Right atrium auricular region (tissue), 2 donors: ENCODE measurements at regions not wholly inside any gene's neighbourhood (a gene's known extent, or its start where the extent isn't known, plus 50 kb on each side); places are given as distances from the start of the nearest gene placed in this dataset.

ENCODE experiments used
- DNase-seq: peaks from one replicate; pipeline ENCODE4 v3.0.0-alpha.2; 2019; ENCODE audit warnings: low spot score
- H3K27ac ChIP-seq, 2 donors: fragments of 200-600 bp; sonication (generic); 1 replicate in 1 of 2; 2 replicates in 1 of 2; pipeline ENCODE4 v1.5.1; 2016 to 2019
- H3K27me3 ChIP-seq, 2 donors: fragments of 200-600 bp; sonication (generic); one replicate each; pipeline versions ENCODE4 v1.5.1 to v1.6.0; 2017 to 2019
- H3K36me3 ChIP-seq: fragments of 200-600 bp; sonication (generic); one replicate; pipeline ENCODE4 v1.5.1; 2016
- H3K4me1 ChIP-seq, 2 donors: fragments of 200-600 bp; sonication (generic); one replicate each; pipeline versions ENCODE4 v1.5.1 to v1.6.0; 2017 to 2019
- H3K4me3 ChIP-seq, 2 donors: fragments of 200-600 bp; sonication (generic); 1 replicate in 1 of 2; 2 replicates in 1 of 2; pipeline ENCODE4 v1.5.1; 2017 to 2019; ENCODE audit warnings: mild to moderate bottlenecking in 1 of 2, moderate library complexity in 1 of 2
- H3K9me3 ChIP-seq, 2 donors: fragments of 200-600 bp; sonication (generic); one replicate each; pipeline ENCODE4 v1.5.1; 2019
- TF ChIP-seq, protein P1 (sequence below), 2 donors: fragments of 200-600 bp; sonication (generic); IDR thresholded peaks; one replicate each; pipeline ENCODE4 v1.5.1; 2019; ENCODE audit warnings: antibody characterized with exemption in 2 of 2

DNA sequence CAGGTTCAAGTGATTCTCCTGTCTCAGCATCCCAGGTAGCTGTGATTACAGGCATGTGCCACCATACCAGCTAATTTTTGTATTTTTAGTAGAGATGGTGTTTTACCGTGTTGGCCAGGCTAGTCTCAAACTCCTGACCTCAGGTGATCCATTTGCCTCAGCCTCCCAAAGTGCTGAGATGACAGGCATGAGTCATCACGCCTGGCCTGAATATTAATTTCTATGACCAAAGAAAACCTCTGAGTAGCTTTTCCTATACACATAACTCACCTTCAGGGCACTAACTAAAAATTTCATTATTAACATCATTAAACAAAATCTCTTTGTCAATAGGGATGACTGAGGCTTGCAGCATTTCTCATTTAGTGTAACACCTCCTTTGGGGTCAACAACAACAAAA, 259.6 kb upstream of the KRR1 start:
- no peak overlapping the region for H3K27ac ChIP-seq
- no peak for DNase-seq
- H3K4me3 ChIP-seq, result no peak overlapping the region
- H3K27me3 ChIP-seq, result no peaks in the 10 kb centered on the region
- H3K9me3 ChIP-seq, result no peaks in the 10 kb centered on the region
- H3K4me1 ChIP-seq, result no peaks in the 10 kb centered on the region
- TF ChIP-seq, protein P1, sequence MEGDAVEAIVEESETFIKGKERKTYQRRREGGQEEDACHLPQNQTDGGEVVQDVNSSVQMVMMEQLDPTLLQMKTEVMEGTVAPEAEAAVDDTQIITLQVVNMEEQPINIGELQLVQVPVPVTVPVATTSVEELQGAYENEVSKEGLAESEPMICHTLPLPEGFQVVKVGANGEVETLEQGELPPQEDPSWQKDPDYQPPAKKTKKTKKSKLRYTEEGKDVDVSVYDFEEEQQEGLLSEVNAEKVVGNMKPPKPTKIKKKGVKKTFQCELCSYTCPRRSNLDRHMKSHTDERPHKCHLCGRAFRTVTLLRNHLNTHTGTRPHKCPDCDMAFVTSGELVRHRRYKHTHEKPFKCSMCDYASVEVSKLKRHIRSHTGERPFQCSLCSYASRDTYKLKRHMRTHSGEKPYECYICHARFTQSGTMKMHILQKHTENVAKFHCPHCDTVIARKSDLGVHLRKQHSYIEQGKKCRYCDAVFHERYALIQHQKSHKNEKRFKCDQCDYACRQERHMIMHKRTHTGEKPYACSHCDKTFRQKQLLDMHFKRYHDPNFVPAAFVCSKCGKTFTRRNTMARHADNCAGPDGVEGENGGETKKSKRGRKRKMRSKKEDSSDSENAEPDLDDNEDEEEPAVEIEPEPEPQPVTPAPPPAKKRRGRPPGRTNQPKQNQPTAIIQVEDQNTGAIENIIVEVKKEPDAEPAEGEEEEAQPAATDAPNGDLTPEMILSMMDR (IDR thresholded peaks at IDR 0.05), result no peak
- H3K36me3 ChIP-seq, result no peaks in the 10 kb centered on the region

GRCh38 chr12:75767957-75768356, 256.5 kb upstream of the KRR1 start:
- no peaks in the 10 kb centered on the region for H3K36me3 ChIP-seq
- TF ChIP-seq, protein P1 (IDR thresholded peaks at IDR 0.05), result no peak

GRCh38 chr12:75766263-75767160, 255.1 kb upstream of the KRR1 start:
- H3K27ac ChIP-seq, result no peak overlapping the region
- H3K27me3 ChIP-seq, result no peaks in the 10 kb centered on the region
- no peaks in the 10 kb centered on the region for H3K36me3 ChIP-seq
- no peak for DNase-seq
- H3K4me1 ChIP-seq, result no peaks in the 10 kb centered on the region
- TF ChIP-seq, protein P1 (IDR thresholded peaks at IDR 0.05), result no peak
- H3K4me3 ChIP-seq, result no peak overlapping the region
- no peaks in the 10 kb centered on the region for H3K9me3 ChIP-seq

More at GRCh38 chr12:75767957-75768356, 256.5 kb upstream of the KRR1 start:
- Histone ChIP-seq H3K9me3 (no peaks in the 10 kb centered on the region), H3K4me1 (no peaks in the 10 kb centered on the region), H3K27ac (no peak overlapping the region), H3K27me3 (no peaks in the 10 kb centered on the region), H3K4me3 (no peak overlapping the region)
- no peak for DNase-seq

DNA sequence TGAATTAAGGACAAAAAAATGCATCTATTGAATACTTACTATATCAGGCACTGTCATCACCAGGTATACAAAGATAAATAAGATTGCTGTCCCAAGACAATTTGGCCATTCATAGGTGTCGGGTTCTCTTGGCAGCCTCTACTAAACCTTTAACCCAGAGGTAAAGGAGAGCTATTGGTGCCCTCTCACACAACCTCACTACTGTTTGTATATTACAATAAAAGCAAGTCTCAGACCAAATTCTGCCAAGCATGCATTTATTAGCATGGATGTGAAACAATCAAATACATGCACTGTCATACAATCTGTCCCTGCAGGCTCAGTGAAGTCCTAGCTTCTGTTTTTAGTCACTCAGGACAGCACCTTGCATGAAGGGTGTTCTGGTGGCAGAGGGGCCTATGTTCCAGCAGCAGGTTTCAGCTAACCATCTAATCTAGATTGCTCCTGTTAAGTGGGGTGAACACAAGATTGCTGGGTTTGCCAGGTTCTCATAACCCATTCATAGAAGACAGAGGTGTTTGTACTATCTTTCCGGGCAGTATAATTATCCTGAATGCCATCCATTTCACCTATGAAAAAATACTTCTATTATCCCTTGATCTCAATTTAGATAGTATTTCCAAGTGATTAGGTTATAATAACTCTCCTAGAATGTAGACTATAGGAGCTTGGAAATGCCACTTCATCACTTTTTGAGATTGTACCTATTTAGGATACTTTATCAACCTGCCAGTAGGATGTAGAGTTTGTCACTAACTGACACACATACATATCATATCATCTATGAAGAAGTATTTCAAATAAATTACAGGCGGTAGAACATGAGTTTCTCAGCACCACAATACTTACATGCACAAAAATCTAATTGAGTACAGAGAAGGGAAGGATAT, 254.0 kb upstream of the KRR1 start:
- no peak overlapping the region for H3K4me3 ChIP-seq

GRCh38 chr12:75764091-75764841, 252.9 kb upstream of the KRR1 start:
- TF ChIP-seq, protein P1 (IDR thresholded peaks at IDR 0.05), result no peak
- H3K27ac ChIP-seq, result no peak overlapping the region
- no peaks in the 10 kb centered on the region for H3K4me1 ChIP-seq
- no peak overlapping the region for H3K4me3 ChIP-seq
- DNase-seq, result no peak
- no peaks in the 10 kb centered on the region for H3K27me3 ChIP-seq
- H3K36me3 ChIP-seq, result no peaks in the 10 kb centered on the region
- H3K9me3 ChIP-seq, result no peaks in the 10 kb centered on the region

More for the DNA sequence above, 254.0 kb upstream of the KRR1 start:
- Histone ChIP-seq H3K4me1 (no peaks in the 10 kb centered on the region), H3K36me3 (no peaks in the 10 kb centered on the region), H3K9me3 (no peaks in the 10 kb centered on the region), H3K27me3 (no peaks in the 10 kb centered on the region), H3K27ac (no peak overlapping the region)
- TF ChIP-seq, protein P1 (IDR thresholded peaks at IDR 0.05), result no peak
- DNase-seq, result no peak
